ENCODE measurements at regions not wholly inside any gene's neighbourhood (a gene's known extent, or its start where the extent isn't known, plus 50 kb on each side); places are given as distances from the start of the nearest gene placed in this dataset.

- TF ChIP-seq, protein P1, sequence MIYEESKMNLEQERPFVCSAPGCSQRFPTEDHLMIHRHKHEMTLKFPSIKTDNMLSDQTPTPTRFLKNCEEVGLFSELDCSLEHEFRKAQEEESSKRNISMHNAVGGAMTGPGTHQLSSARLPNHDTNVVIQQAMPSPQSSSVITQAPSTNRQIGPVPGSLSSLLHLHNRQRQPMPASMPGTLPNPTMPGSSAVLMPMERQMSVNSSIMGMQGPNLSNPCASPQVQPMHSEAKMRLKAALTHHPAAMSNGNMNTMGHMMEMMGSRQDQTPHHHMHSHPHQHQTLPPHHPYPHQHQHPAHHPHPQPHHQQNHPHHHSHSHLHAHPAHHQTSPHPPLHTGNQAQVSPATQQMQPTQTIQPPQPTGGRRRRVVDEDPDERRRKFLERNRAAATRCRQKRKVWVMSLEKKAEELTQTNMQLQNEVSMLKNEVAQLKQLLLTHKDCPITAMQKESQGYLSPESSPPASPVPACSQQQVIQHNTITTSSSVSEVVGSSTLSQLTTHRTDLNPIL (CRISPR knock-in tag; IDR thresholded peaks at IDR 0.05; ENCODE audit: low read depth): no peak
- TF ChIP-seq GLIS3 (CRISPR knock-in tag; IDR thresholded peaks at IDR 0.05) (no peak), CSDC2 (CRISPR knock-in tag; IDR thresholded peaks at IDR 0.05) (no peak), ARNTL (CRISPR knock-in tag; IDR thresholded peaks at IDR 0.05; ENCODE audit: borderline replicate concordance, low read depth) (no peak), OSR1 (CRISPR knock-in tag; IDR thresholded peaks at IDR 0.05) (no peak), CSRNP3 (CRISPR knock-in tag; IDR thresholded peaks at IDR 0.05) (no peak), RARB (CRISPR knock-in tag; IDR thresholded peaks at IDR 0.05) (no peak), PPARA (CRISPR knock-in tag; IDR thresholded peaks at IDR 0.05; ENCODE audit: borderline replicate concordance) (no peak), TCF4 (CRISPR knock-in tag; IDR thresholded peaks at IDR 0.05; ENCODE audit: borderline replicate concordance) (no peak), ZFP3 (CRISPR knock-in tag; IDR thresholded peaks at IDR 0.05) (no peak), ZFP30 (CRISPR knock-in tag; IDR thresholded peaks at IDR 0.05) (no peak)
- no peak for ATAC-seq
Measured at GRCh38 chr12:92334552-92334951, 188.9 kb upstream of the BTG1 start.

GRCh38 chr12:92332552-92332951 is 186.9 kb upstream of the BTG1 start:
- no peak for TF ChIP-seq ZFP3 (CRISPR knock-in tag; IDR thresholded peaks at IDR 0.05)
- TF ChIP-seq ZNF70 (CRISPR knock-in tag; IDR thresholded peaks at IDR 0.05): no peak
- no peak for TF ChIP-seq RARB (CRISPR knock-in tag; IDR thresholded peaks at IDR 0.05)
- TF ChIP-seq ZFP30 (CRISPR knock-in tag; IDR thresholded peaks at IDR 0.05): no peak
- no peak for TF ChIP-seq CSRNP3 (CRISPR knock-in tag; IDR thresholded peaks at IDR 0.05)
- no peak for TF ChIP-seq TSHZ2 (CRISPR knock-in tag; IDR thresholded peaks at IDR 0.05)
- TF ChIP-seq CSDC2 (CRISPR knock-in tag; IDR thresholded peaks at IDR 0.05): no peak
- TF ChIP-seq ESRRG (CRISPR knock-in tag; IDR thresholded peaks at IDR 0.05): no peak
- no peak for TF ChIP-seq TCF4 (CRISPR knock-in tag; IDR thresholded peaks at IDR 0.05; ENCODE audit: borderline replicate concordance)
- no peak for TF ChIP-seq ZNF565 (CRISPR knock-in tag; conservative IDR thresholded peaks at IDR 0.05; ENCODE audit: low read depth)
- no peak for TF ChIP-seq ARNTL (CRISPR knock-in tag; IDR thresholded peaks at IDR 0.05; ENCODE audit: borderline replicate concordance, low read depth)
- no peak for TF ChIP-seq OSR1 (CRISPR knock-in tag; IDR thresholded peaks at IDR 0.05)
- TF ChIP-seq ZC3H10 (CRISPR knock-in tag; IDR thresholded peaks at IDR 0.05): no peak
- TF ChIP-seq TOX (CRISPR knock-in tag; IDR thresholded peaks at IDR 0.05; ENCODE audit: borderline replicate concordance): no peak
- no peak for TF ChIP-seq GLIS3 (CRISPR knock-in tag; IDR thresholded peaks at IDR 0.05)
- no peak for TF ChIP-seq ZNF8 (CRISPR knock-in tag; IDR thresholded peaks at IDR 0.05)
- no peak for ATAC-seq

DNA sequence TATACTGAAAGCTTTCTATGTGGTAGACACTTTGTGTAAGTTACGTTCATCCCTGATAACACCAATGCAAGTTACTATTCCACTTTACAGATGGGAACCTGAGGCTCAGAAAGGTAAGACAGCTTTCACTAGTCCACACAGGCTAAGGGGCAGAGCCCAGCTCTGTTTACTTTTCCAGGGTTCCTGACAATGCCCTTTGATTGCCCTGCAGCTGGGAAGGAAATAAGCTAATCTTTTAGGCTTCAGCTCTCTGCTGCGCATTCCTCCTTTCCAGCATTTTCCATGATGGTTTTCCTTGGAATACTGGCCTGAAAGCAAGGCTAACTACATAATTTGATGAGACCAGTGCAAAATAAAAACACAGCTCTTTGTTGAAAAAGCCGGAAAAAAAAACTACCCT is 185.7 kb upstream of the BTG1 start:
- no peak for ATAC-seq
- TF ChIP-seq ZNF8 (CRISPR knock-in tag; IDR thresholded peaks at IDR 0.05) (no peak), PPARA (CRISPR knock-in tag; IDR thresholded peaks at IDR 0.05; ENCODE audit: borderline replicate concordance) (no peak), ZNF565 (CRISPR knock-in tag; conservative IDR thresholded peaks at IDR 0.05; ENCODE audit: low read depth) (no peak), ZNF70 (CRISPR knock-in tag; IDR thresholded peaks at IDR 0.05) (no peak), ARNTL (CRISPR knock-in tag; IDR thresholded peaks at IDR 0.05; ENCODE audit: borderline replicate concordance, low read depth) (no peak), BACH2 (CRISPR knock-in tag; IDR thresholded peaks at IDR 0.05; ENCODE audit: borderline replicate concordance) (no peak), ZFP3 (CRISPR knock-in tag; IDR thresholded peaks at IDR 0.05) (no peak)
- TF ChIP-seq, protein P1 (CRISPR knock-in tag; IDR thresholded peaks at IDR 0.05; ENCODE audit: low read depth): no peak

All from SK-N-SH treated with all-trans-retinoic acid at 6 μM for 48 hours (cell line).